Mesendoderm (in vitro differentiated cells): ENCODE measurements at regions not wholly inside any gene's neighbourhood (a gene's known extent, or its start where the extent isn't known, plus 50 kb on each side); places are given as distances from the start of the nearest gene placed in this dataset.

Experiments used
- DNase-seq: peaks from one replicate; pipeline ENCODE4 v3.0.0; 2013
- H2AK5ac ChIP-seq: 2 replicates; pipeline ENCODE4 v1.6.1; 2013; ENCODE audit warnings: low read length, inconsistent platforms
- H2BK120ac ChIP-seq: 2 replicates; pipeline ENCODE4 v1.6.1; 2013; ENCODE audit warnings: low read depth, mild to moderate bottlenecking, low read length, moderate library complexity, mixed read lengths
- H2BK15ac ChIP-seq: replicated peaks from 2 replicates; pipeline ENCODE4 v1.6.1; 2013; ENCODE audit warnings: low read depth, mild to moderate bottlenecking, moderate library complexity
- H2BK5ac ChIP-seq: 2 replicates; pipeline ENCODE4 v1.6.1; 2013; ENCODE audit warnings: low read length, inconsistent platforms
- H3K18ac ChIP-seq: 2 replicates; pipeline ENCODE4 v1.6.1; 2013; ENCODE audit warnings: mild to moderate bottlenecking, low read length, mixed read lengths
- H3K23ac ChIP-seq: one replicate; pipeline ENCODE4 v1.6.1; 2013; ENCODE audit warnings: low read length
- H3K27ac ChIP-seq: 2 replicates; pipeline ENCODE4 v1.5.1; 2013; ENCODE audit warnings: low read depth, mild to moderate bottlenecking, inconsistent platforms, low read length, moderate library complexity
- H3K27me3 ChIP-seq: 2 replicates; pipeline ENCODE4 v1.6.1; 2013; ENCODE audit warnings: low read length, control low read depth, mild to moderate bottlenecking, inconsistent platforms; ENCODE audit not compliant: insufficient read depth, poor library complexity
- H3K36me3 ChIP-seq: 2 replicates; pipeline ENCODE4 v1.6.1; 2013; ENCODE audit warnings: low read length, inconsistent platforms; ENCODE audit not compliant: control insufficient read depth, insufficient read depth
- H3K4ac ChIP-seq: one replicate; pipeline ENCODE4 v1.6.1; 2013; ENCODE audit warnings: low read depth, mild to moderate bottlenecking, low read length, moderate library complexity
- H3K4me1 ChIP-seq: 2 replicates; pipeline ENCODE4 v1.6.1; 2013; ENCODE audit warnings: low read depth, low read length, inconsistent platforms; ENCODE audit not compliant: control insufficient read depth
- H3K4me2 ChIP-seq: 2 replicates; pipeline ENCODE4 v1.6.1; 2013; ENCODE audit warnings: low read length
- H3K4me3 ChIP-seq: 2 replicates; pipeline ENCODE4 v1.5.1; 2013; ENCODE audit warnings: mild to moderate bottlenecking, low read length
- H3K56ac ChIP-seq: one replicate; pipeline ENCODE4 v1.6.1; 2013; ENCODE audit warnings: low read length
- H3K79me1 ChIP-seq: 2 replicates; pipeline ENCODE4 v1.6.1; 2013; ENCODE audit warnings: low read length, inconsistent platforms
- H3K79me2 ChIP-seq: 2 replicates; pipeline ENCODE4 v1.6.1; 2013; ENCODE audit warnings: mild to moderate bottlenecking, low read length; ENCODE audit not compliant: control insufficient read depth, insufficient read depth
- H3K9ac ChIP-seq: 2 replicates; pipeline ENCODE4 v1.6.1; 2013; ENCODE audit warnings: low read length, inconsistent platforms
- H4K5ac ChIP-seq: one replicate; pipeline ENCODE4 v1.6.1; 2013; ENCODE audit warnings: low read length
- H4K8ac ChIP-seq: one replicate; pipeline ENCODE4 v1.6.1; 2013; ENCODE audit warnings: low read depth, mild to moderate bottlenecking, control low read depth, low read length, moderate library complexity
- WGBS: extraction: QIAGEN DNeasy Blood & Tissue Kit; methylation state at CpG from one replicate; pipeline ENCODE4 v1.1.7; 2013; ENCODE audit warnings: low lambda C conversion rate, missing lambda C conversion rate; ENCODE audit not compliant: insufficient coverage; ENCODE audit errors: extremely low coverage; 5-methylcytosine and 5-hydroxymethylcytosine counted together

GRCh38 chr12:127619869-127620734, 646.9 kb upstream of the TMEM132C start:
- peak overlapping the region; percentile 22 for H3K27ac ChIP-seq
- no peaks in the 10 kb centered on the region for H3K36me3 ChIP-seq
- H3K79me2 ChIP-seq: no peaks in the 10 kb centered on the region

GRCh38 chr12:127620735-127621355, 646.1 kb upstream of the TMEM132C start:
- Histone ChIP-seq H3K4ac (no peak overlapping the region), H3K27ac (no peak overlapping the region), H3K79me1 (no peaks in the 10 kb centered on the region), H2BK5ac (no peak overlapping the region), H3K27me3 (no peaks in the 10 kb centered on the region), H2BK120ac (no peak overlapping the region), H4K5ac (no peak overlapping the region), H3K4me2 (no peak overlapping the region), H4K8ac (no peak overlapping the region), H3K56ac (peak overlapping the region; percentile 70), H3K36me3 (no peaks in the 10 kb centered on the region), H3K23ac (no peak overlapping the region), H2BK15ac (no peak overlapping the region), H3K4me1 (peaks cover 13% of the 10 kb centered on the region), H2AK5ac (no peak overlapping the region), H3K79me2 (no peaks in the 10 kb centered on the region), H3K4me3 (no peak overlapping the region), H3K9ac (no peak overlapping the region), H3K18ac (no peak overlapping the region)
- peak; percentile 61 for DNase-seq
- no CpG with 5 or more reads among the region's 2 CpGs for WGBS

More at GRCh38 chr12:127619869-127620734, 646.9 kb upstream of the TMEM132C start:
- H2AK5ac ChIP-seq: no peak overlapping the region
- H3K18ac ChIP-seq: no peak overlapping the region
- H4K5ac ChIP-seq: no peak overlapping the region
- peak; percentile 58 for DNase-seq
- H2BK15ac ChIP-seq: no peak overlapping the region
- H2BK120ac ChIP-seq: no peak overlapping the region
- H3K4me1 ChIP-seq: peaks cover 13% of the 10 kb centered on the region
- no peak overlapping the region for H3K23ac ChIP-seq
- H3K9ac ChIP-seq: no peak overlapping the region
- H3K27me3 ChIP-seq: no peaks in the 10 kb centered on the region
- no peak overlapping the region for H3K4me2 ChIP-seq
- peak overlapping the region; percentile 2 for H2BK5ac ChIP-seq
- peak overlapping the region; percentile 6 for H3K4ac ChIP-seq
- H3K4me3 ChIP-seq: no peak overlapping the region
- H4K8ac ChIP-seq: no peak overlapping the region
- no peaks in the 10 kb centered on the region for H3K79me1 ChIP-seq
- peak overlapping the region; percentile 58 for H3K56ac ChIP-seq
- no CpG with 5 or more reads among the region's 10 CpGs for WGBS

- Histone ChIP-seq H2BK15ac (no peak overlapping the region), H3K79me1 (no peaks in the 10 kb centered on the region), H3K4me2 (no peak overlapping the region), H3K4ac (no peak overlapping the region), H3K23ac (no peak overlapping the region), H2AK5ac (peak overlapping the region; percentile 53), H2BK120ac (no peak overlapping the region), H3K56ac (peak overlapping the region; percentile 70), H3K27me3 (no peaks in the 10 kb centered on the region), H3K36me3 (no peaks in the 10 kb centered on the region), H3K79me2 (no peaks in the 10 kb centered on the region), H4K5ac (no peak overlapping the region), H3K18ac (no peak overlapping the region), H3K4me1 (peaks cover 13% of the 10 kb centered on the region), H3K4me3 (no peak overlapping the region), H4K8ac (no peak overlapping the region), H2BK5ac (peak overlapping the region; percentile 52), H3K27ac (no peak overlapping the region), H3K9ac (no peak overlapping the region)
- WGBS: no CpG with 5 or more reads among the region's 9 CpGs
- DNase-seq: peak; percentile 42
Measured at GRCh38 chr12:127621366-127621765, 645.6 kb upstream of the TMEM132C start.

GRCh38 chr12:127623362-127623761, 643.6 kb upstream of the TMEM132C start:
- no peak overlapping the region for H3K9ac ChIP-seq
- no peak overlapping the region for H4K8ac ChIP-seq
- no peaks in the 10 kb centered on the region for H3K36me3 ChIP-seq
- H3K4me2 ChIP-seq: no peak overlapping the region
- H3K4ac ChIP-seq: peak overlapping the region; percentile 40
- no peak overlapping the region for H3K4me3 ChIP-seq
- H3K23ac ChIP-seq: no peak overlapping the region
- H3K18ac ChIP-seq: no peak overlapping the region
- H3K56ac ChIP-seq: no peak overlapping the region
- no peaks in the 10 kb centered on the region for H3K27me3 ChIP-seq
- H2AK5ac ChIP-seq: no peak overlapping the region
- H3K79me2 ChIP-seq: no peaks in the 10 kb centered on the region
- no peak overlapping the region for H2BK120ac ChIP-seq
- no peak for DNase-seq
- WGBS: no CpG with 5 or more reads among the region's 4 CpGs
- H4K5ac ChIP-seq: no peak overlapping the region
- H3K79me1 ChIP-seq: no peaks in the 10 kb centered on the region
- no peak overlapping the region for H2BK5ac ChIP-seq
- H3K4me1 ChIP-seq: peaks cover 13% of the 10 kb centered on the region
- H3K27ac ChIP-seq: no peak overlapping the region
- no peak overlapping the region for H2BK15ac ChIP-seq

- peaks cover 10% of the 10 kb centered on the region for H3K4me1 ChIP-seq
- H3K56ac ChIP-seq: no peak overlapping the region
- no peak overlapping the region for H2BK120ac ChIP-seq
- no peak for DNase-seq
- no peak overlapping the region for H3K4me3 ChIP-seq
- no peak overlapping the region for H3K27ac ChIP-seq
- no peak overlapping the region for H3K23ac ChIP-seq
- no peak overlapping the region for H3K4ac ChIP-seq
- no peaks in the 10 kb centered on the region for H3K27me3 ChIP-seq
- no CpG with 5 or more reads among the region's 5 CpGs for WGBS
- H3K18ac ChIP-seq: no peak overlapping the region
- H3K36me3 ChIP-seq: no peaks in the 10 kb centered on the region
- peak overlapping the region; percentile 40 for H4K8ac ChIP-seq
- no peak overlapping the region for H4K5ac ChIP-seq
- no peaks in the 10 kb centered on the region for H3K79me1 ChIP-seq
- H3K9ac ChIP-seq: no peak overlapping the region
- H2AK5ac ChIP-seq: no peak overlapping the region
- H2BK5ac ChIP-seq: no peak overlapping the region
- H2BK15ac ChIP-seq: no peak overlapping the region
- H3K4me2 ChIP-seq: no peak overlapping the region
- no peaks in the 10 kb centered on the region for H3K79me2 ChIP-seq
Measured at GRCh38 chr12:127625176-127625771, 641.7 kb upstream of the TMEM132C start.
